ENCODE measurements at regions not wholly inside any gene's neighbourhood (a gene's known extent, or its start where the extent isn't known, plus 50 kb on each side); places are given as distances from the start of the nearest gene placed in this dataset.

- Histone ChIP-seq H3K9me3 (no peaks in the 10 kb centered on the region), H3K27ac (no peak overlapping the region), H3K36me3 (no peaks in the 10 kb centered on the region), H3K27me3 (replicated peaks; ENCODE audit: insufficient read depth) (no peaks in the 10 kb centered on the region), H3K4me1 (replicated peaks) (no peaks in the 10 kb centered on the region), H3K4me3 (no peak overlapping the region)
- intact Hi-C loops (cut with DNase I): no loop called here
- 19% methylated on average over 3 of the region's 3 CpGs for WGBS
- TF ChIP-seq CTCF (IDR thresholded peaks at IDR 0.05): no peak
- no peak for TF ChIP-seq POLR2A (IDR thresholded peaks at IDR 0.05)
- TF ChIP-seq POLR2AphosphoS5 (IDR thresholded peaks at IDR 0.05): no peak
- no peak for DNase-seq (ENCODE audit: low spot score)
Measured at GRCh38 chr7:110065121-110065520, 1025.8 kb upstream of the LRRN3 start.

GRCh38 chr7:110066843-110067242 is 1024.1 kb upstream of the LRRN3 start:
- no peak for DNase-seq (ENCODE audit: low spot score)
- Histone ChIP-seq H3K4me3 (no peak overlapping the region), H3K36me3 (no peaks in the 10 kb centered on the region), H3K27me3 (replicated peaks; ENCODE audit: insufficient read depth) (no peaks in the 10 kb centered on the region), H3K4me1 (replicated peaks) (no peaks in the 10 kb centered on the region), H3K27ac (no peak overlapping the region), H3K9me3 (no peaks in the 10 kb centered on the region)
- intact Hi-C loops (cut with DNase I): no loop called here
- TF ChIP-seq CTCF (IDR thresholded peaks at IDR 0.05): no peak
- TF ChIP-seq POLR2A (IDR thresholded peaks at IDR 0.05): no peak
- WGBS: 92% methylated on average over 2 of the region's 2 CpGs

- no peak for DNase-seq (ENCODE audit: low spot score)
- WGBS: 12% methylated on average over 4 of the region's 4 CpGs
- no peaks in the 10 kb centered on the region for H3K36me3 ChIP-seq
- intact Hi-C loops (cut with DNase I): no loop called here
- H3K27ac ChIP-seq: no peak overlapping the region
- no peaks in the 10 kb centered on the region for H3K9me3 ChIP-seq
- H3K27me3 ChIP-seq (replicated peaks; ENCODE audit: insufficient read depth): no peaks in the 10 kb centered on the region
- no peak for TF ChIP-seq CTCF (IDR thresholded peaks at IDR 0.05)
- no peak for TF ChIP-seq POLR2AphosphoS5 (IDR thresholded peaks at IDR 0.05)
- TF ChIP-seq POLR2A (IDR thresholded peaks at IDR 0.05): no peak
- no peaks in the 10 kb centered on the region for H3K4me1 ChIP-seq (replicated peaks)
- no peak overlapping the region for H3K4me3 ChIP-seq
Measured at GRCh38 chr7:110071192-110071591, 1019.7 kb upstream of the LRRN3 start.

GRCh38 chr7:110075450-110075849 is 1015.5 kb upstream of the LRRN3 start:
- Histone ChIP-seq H3K27ac (no peak overlapping the region), H3K36me3 (no peaks in the 10 kb centered on the region), H3K27me3 (replicated peaks; ENCODE audit: insufficient read depth) (no peaks in the 10 kb centered on the region), H3K4me1 (replicated peaks) (no peaks in the 10 kb centered on the region), H3K9me3 (no peaks in the 10 kb centered on the region), H3K4me3 (no peak overlapping the region)
- no peak for DNase-seq (ENCODE audit: low spot score)
- intact Hi-C loops (cut with DNase I): no loop called here
- 76% methylated on average over 1 of the region's 1 CpG for WGBS
- TF ChIP-seq POLR2A (IDR thresholded peaks at IDR 0.05): no peak
- TF ChIP-seq POLR2AphosphoS5 (IDR thresholded peaks at IDR 0.05): no peak
- no peak for TF ChIP-seq CTCF (IDR thresholded peaks at IDR 0.05)

- no peaks in the 10 kb centered on the region for H3K27me3 ChIP-seq (replicated peaks; ENCODE audit: insufficient read depth)
- H3K36me3 ChIP-seq: no peaks in the 10 kb centered on the region
- no peaks in the 10 kb centered on the region for H3K9me3 ChIP-seq
- WGBS: 95% methylated on average over 3 of the region's 3 CpGs
- no peak overlapping the region for H3K27ac ChIP-seq
- no peak for DNase-seq (ENCODE audit: low spot score)
- no peak overlapping the region for H3K4me3 ChIP-seq
- no peaks in the 10 kb centered on the region for H3K4me1 ChIP-seq (replicated peaks)
- intact Hi-C loops (cut with DNase I): no loop called here
- TF ChIP-seq POLR2AphosphoS5 (IDR thresholded peaks at IDR 0.05) (no peak), CTCF (IDR thresholded peaks at IDR 0.05) (no peak), POLR2A (IDR thresholded peaks at IDR 0.05) (no peak)
Measured at GRCh38 chr7:110076194-110076593, 1014.7 kb upstream of the LRRN3 start.
